K562 (cell line): ENCODE measurements at regions not wholly inside any gene's neighbourhood (a gene's known extent, or its start where the extent isn't known, plus 50 kb on each side); places are given as distances from the start of the nearest gene placed in this dataset.

Experiments used
- GATA2 ChIP-seq: sonication (generic); formaldehyde crosslinking; IDR thresholded peaks from 2 replicates; pipeline ENCODE4 v1.4.0; 2020; ENCODE audit warnings: mild to moderate bottlenecking, missing genetic modification reagents
- JUN ChIP-seq, 2 experiments: sonication (generic) in 1 of 2; formaldehyde crosslinking in 1 of 2; IDR thresholded peaks; 2 replicates each; pipeline versions ENCODE4 v1.6.1 to v1.8.0; 2012 to 2022; ENCODE audit warnings: borderline replicate concordance in 2 of 2, mild to moderate bottlenecking in 2 of 2, improper control_type of control experiment in 1 of 2, low read depth in 1 of 2, low read length in 1 of 2, missing genetic modification reagents in 1 of 2
- TCF7 ChIP-seq: sonication (generic); IDR thresholded peaks from 2 replicates; pipeline ENCODE4 v1.6.1; 2016; ENCODE audit warnings: antibody characterized with exemption, borderline replicate concordance
- YBX1 ChIP-seq: fragments of 450-650 bp; IDR thresholded peaks from 2 replicates; pipeline ENCODE4 v1.7.1; 2016; ENCODE audit warnings: mild to moderate bottlenecking
- ZNF175 ChIP-seq: fragments of 200-800 bp; sonication (Bioruptor generic); IDR thresholded peaks from 2 replicates; pipeline ENCODE4 v1.6.1; 2016; ENCODE audit warnings: low read depth, mild to moderate bottlenecking, missing genetic modification characterization, missing compliant biosample characterization
- ZNF699 ChIP-seq: fragments of 250-450 bp; sonication (Bioruptor Pico); IDR thresholded peaks from 2 replicates; pipeline ENCODE4 v1.8.0; 2021; ENCODE audit warnings: mild to moderate bottlenecking, moderate library complexity; ENCODE audit not compliant: insufficient replicate concordance
- TF ChIP-seq, protein P1 (sequence below), 3 experiments: IDR thresholded peaks in 2 of 3; conservative IDR thresholded peaks in 1 of 3; 2 replicates each; pipeline ENCODE4 v1.5.1; 2011 to 2012; ENCODE audit warnings: low read length in 3 of 3, mild to moderate bottlenecking in 3 of 3, control low read depth in 2 of 3, improper control_type of control experiment in 1 of 3, inconsistent platforms in 1 of 3, low read depth in 1 of 3, mixed read lengths in 1 of 3, moderate library complexity in 1 of 3; ENCODE audit not compliant: insufficient read depth in 2 of 3
- TF ChIP-seq, protein P2 (sequence below): sonication (generic); formaldehyde crosslinking; IDR thresholded peaks from 2 replicates; pipeline ENCODE4 v1.9.0; 2022; ENCODE audit warnings: mild to moderate bottlenecking, missing genetic modification reagents
- TF ChIP-seq, protein P3 (sequence below): fragments of 450-650 bp; formaldehyde crosslinking; IDR thresholded peaks from 2 replicates; pipeline ENCODE4 v1.4.0; 2020; ENCODE audit warnings: mild to moderate bottlenecking

DNA sequence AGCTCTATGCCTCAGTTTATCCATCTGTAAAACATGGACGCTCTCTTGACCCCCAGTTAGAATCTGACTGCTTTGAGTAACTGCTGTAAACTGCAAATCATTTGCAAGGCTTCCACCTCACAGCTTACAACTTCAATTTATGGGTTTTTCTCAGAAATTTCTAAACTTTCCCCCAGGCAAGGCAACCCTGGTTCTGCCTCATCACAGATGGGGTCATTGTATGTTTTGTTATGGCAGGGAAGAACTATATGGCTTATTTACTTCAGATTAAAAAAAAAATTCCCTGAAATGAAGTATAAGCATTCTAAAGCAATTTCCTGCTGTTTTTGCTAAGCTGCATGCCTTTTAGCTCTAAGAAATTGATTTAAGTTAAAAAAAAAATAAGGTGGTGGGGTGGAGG is 60.0 kb downstream of the TMEM215 start:
- TF ChIP-seq, protein P1, sequence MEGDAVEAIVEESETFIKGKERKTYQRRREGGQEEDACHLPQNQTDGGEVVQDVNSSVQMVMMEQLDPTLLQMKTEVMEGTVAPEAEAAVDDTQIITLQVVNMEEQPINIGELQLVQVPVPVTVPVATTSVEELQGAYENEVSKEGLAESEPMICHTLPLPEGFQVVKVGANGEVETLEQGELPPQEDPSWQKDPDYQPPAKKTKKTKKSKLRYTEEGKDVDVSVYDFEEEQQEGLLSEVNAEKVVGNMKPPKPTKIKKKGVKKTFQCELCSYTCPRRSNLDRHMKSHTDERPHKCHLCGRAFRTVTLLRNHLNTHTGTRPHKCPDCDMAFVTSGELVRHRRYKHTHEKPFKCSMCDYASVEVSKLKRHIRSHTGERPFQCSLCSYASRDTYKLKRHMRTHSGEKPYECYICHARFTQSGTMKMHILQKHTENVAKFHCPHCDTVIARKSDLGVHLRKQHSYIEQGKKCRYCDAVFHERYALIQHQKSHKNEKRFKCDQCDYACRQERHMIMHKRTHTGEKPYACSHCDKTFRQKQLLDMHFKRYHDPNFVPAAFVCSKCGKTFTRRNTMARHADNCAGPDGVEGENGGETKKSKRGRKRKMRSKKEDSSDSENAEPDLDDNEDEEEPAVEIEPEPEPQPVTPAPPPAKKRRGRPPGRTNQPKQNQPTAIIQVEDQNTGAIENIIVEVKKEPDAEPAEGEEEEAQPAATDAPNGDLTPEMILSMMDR (IDR thresholded peaks at IDR 0.05 in 2 of 3, conservative IDR thresholded peaks at IDR 0.05 in 1 of 3; ENCODE audit: insufficient read depth in 2 of 3, low read depth in 1 of 3, low read length in 3 of 3), result no peak
- TF ChIP-seq, protein P2, sequence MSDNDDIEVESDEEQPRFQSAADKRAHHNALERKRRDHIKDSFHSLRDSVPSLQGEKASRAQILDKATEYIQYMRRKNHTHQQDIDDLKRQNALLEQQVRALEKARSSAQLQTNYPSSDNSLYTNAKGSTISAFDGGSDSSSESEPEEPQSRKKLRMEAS (CRISPR knock-in tag), result no peak
- TF ChIP-seq GATA2 (CRISPR knock-in tag) (no peak), JUN (IDR thresholded peaks at IDR 0.05; ENCODE audit: borderline replicate concordance, low read depth, low read length) (no peak), JUN (CRISPR knock-in tag; IDR thresholded peaks at IDR 0.05; ENCODE audit: borderline replicate concordance) (no peak), ZNF699 (CRISPR knock-in tag) (no peak), YBX1 (no peak), ZNF175 (CRISPR knock-in tag) (no peak), TCF7 (no peak)
- TF ChIP-seq, protein P3, sequence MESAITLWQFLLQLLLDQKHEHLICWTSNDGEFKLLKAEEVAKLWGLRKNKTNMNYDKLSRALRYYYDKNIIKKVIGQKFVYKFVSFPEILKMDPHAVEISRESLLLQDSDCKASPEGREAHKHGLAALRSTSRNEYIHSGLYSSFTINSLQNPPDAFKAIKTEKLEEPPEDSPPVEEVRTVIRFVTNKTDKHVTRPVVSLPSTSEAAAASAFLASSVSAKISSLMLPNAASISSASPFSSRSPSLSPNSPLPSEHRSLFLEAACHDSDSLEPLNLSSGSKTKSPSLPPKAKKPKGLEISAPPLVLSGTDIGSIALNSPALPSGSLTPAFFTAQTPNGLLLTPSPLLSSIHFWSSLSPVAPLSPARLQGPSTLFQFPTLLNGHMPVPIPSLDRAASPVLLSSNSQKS (CRISPR knock-in tag), result no peak
